Nephron (organoid): ENCODE measurements at regions not wholly inside any gene's neighbourhood (a gene's known extent, or its start where the extent isn't known, plus 50 kb on each side); places are given as distances from the start of the nearest gene placed in this dataset.

Source experiments
- H3K27ac Mint-ChIP-seq, 3 experiments: 2 replicates each; pipeline ENCODE4 v1.8.0; 2020; ENCODE audit warnings: mixed read lengths in 3 of 3, mild to moderate bottlenecking in 2 of 3, moderate library complexity in 1 of 3
- H3K27me3 Mint-ChIP-seq: 2 replicates; pipeline ENCODE4 v1.8.0; 2021; ENCODE audit warnings: low read depth, mild to moderate bottlenecking, moderate library complexity, mixed read lengths
- H3K36me3 Mint-ChIP-seq: 2 replicates; pipeline ENCODE4 v1.8.0; 2020; ENCODE audit warnings: low read depth, mixed read lengths
- H3K4me1 Mint-ChIP-seq: 2 replicates; pipeline ENCODE4 v1.8.0; 2020; ENCODE audit warnings: mixed read lengths
- H3K4me3 Mint-ChIP-seq, 3 experiments: 2 replicates each; pipeline ENCODE4 v1.8.0; 2020; ENCODE audit warnings: mild to moderate bottlenecking in 3 of 3, mixed read lengths in 3 of 3, moderate library complexity in 2 of 3
- H3K9me3 Mint-ChIP-seq: 2 replicates; pipeline ENCODE4 v1.8.0; 2020; ENCODE audit warnings: mixed read lengths
- TF ChIP-seq, protein P1 (sequence below), 3 experiments: fragments of 200-600 bp; sonication (generic); IDR thresholded peaks; one replicate each; pipeline ENCODE4 v1.5.0; 2021; ENCODE audit warnings: antibody characterized with exemption in 3 of 3; ENCODE audit not compliant: unreplicated experiment in 3 of 3

DNA sequence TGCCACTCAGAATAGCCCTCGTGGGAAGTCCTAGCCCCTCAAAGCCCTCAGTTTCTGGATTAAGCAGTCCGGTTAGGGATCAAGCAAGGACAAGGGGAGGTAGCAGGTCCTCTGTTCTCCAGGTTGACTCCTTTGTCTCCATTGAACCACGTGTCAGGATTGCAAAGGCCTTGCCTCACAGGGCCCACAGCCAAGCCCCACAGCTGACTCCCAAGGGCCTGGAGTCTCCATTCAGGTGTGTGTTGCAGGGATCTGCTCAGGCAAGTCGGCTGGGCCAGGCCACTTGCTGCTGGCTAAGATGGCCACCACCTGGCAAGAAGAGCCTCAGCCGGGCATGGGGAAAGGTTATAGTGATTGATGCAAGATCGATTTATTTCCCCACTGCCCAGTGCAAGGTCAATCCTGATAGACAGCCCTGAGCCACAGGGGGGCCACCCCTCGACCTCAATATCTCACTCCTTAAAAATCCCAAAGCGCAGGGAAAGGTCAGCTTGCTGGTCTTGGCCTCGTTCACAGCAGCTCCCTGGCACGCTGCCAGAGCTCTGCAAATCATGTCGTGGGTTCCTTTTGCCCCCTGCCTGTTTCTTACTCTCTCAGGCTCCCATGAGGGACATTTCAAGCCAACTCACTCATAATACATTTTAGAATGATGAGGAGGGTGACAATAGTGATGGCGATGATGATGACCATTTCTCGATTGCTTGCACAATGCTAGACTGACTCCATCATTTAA is 75.9 kb downstream of the EDN3 start:
- Mint-ChIP-seq H3K4me1 (peaks cover 48% of the 10 kb centered on the region), H3K4me3 (no peak overlapping the region), H3K27ac (peak overlapping the region in 1 of 3 experiments; percentile 11), H3K36me3 (no peaks in the 10 kb centered on the region), H3K27me3 (peaks cover 47% of the 10 kb centered on the region), H3K9me3 (peaks cover 4% of the 10 kb centered on the region)
- TF ChIP-seq, protein P1, sequence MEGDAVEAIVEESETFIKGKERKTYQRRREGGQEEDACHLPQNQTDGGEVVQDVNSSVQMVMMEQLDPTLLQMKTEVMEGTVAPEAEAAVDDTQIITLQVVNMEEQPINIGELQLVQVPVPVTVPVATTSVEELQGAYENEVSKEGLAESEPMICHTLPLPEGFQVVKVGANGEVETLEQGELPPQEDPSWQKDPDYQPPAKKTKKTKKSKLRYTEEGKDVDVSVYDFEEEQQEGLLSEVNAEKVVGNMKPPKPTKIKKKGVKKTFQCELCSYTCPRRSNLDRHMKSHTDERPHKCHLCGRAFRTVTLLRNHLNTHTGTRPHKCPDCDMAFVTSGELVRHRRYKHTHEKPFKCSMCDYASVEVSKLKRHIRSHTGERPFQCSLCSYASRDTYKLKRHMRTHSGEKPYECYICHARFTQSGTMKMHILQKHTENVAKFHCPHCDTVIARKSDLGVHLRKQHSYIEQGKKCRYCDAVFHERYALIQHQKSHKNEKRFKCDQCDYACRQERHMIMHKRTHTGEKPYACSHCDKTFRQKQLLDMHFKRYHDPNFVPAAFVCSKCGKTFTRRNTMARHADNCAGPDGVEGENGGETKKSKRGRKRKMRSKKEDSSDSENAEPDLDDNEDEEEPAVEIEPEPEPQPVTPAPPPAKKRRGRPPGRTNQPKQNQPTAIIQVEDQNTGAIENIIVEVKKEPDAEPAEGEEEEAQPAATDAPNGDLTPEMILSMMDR (IDR thresholded peaks at IDR 0.05; ENCODE audit: unreplicated experiment in 3 of 3) = no peak

DNA sequence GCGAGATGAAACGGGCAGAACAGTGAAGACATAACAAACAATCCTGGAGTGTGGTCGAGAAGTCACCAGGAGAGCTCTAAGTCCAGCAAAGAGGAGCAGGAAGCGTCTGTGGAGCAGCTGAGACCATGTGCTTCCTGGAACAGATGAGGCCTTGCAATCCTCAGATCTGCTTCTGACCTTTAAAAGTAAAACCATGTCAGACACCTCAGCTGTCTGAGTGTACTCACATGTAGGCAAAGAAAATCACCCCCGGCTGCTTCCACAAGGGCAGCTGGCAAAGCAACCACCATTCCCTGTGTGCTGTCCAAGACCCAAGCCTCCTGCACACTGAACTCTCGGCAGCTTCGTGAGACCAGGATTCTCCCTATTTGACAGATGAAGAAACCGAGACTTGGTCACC is 76.6 kb downstream of the EDN3 start:
- Mint-ChIP-seq H3K27me3 (peaks cover 49% of the 10 kb centered on the region), H3K27ac (peak overlapping the region in 1 of 3 experiments; percentile 11), H3K4me1 (peaks cover 47% of the 10 kb centered on the region), H3K4me3 (no peak overlapping the region), H3K36me3 (no peaks in the 10 kb centered on the region), H3K9me3 (peaks cover 2% of the 10 kb centered on the region)
- TF ChIP-seq, protein P1 (IDR thresholded peaks at IDR 0.05; ENCODE audit: unreplicated experiment in 3 of 3) = no peak

DNA sequence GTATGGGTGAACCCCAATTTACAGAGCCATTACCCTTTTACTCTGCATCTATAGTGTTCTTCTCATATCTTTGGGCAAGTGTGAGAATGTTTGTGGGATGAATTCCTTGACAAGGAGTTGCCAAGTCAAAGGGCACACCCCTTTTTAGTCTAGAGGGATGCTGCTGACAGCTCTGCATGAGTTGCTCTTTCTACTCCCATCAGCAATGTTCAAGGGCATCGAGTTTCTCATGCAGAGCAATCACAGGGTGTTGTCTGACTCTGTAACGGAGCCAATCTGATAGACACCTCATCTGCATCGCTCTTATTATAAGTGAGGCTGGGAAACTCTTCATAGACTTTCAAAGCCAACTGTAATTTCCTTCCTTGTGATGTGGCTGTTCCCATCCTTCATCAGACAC is 77.4 kb downstream of the EDN3 start:
- H3K27ac Mint-ChIP-seq = no peak overlapping the region
- H3K36me3 Mint-ChIP-seq = no peaks in the 10 kb centered on the region
- H3K4me1 Mint-ChIP-seq = peaks cover 46% of the 10 kb centered on the region
- H3K9me3 Mint-ChIP-seq = peaks cover 2% of the 10 kb centered on the region
- peaks cover 55% of the 10 kb centered on the region for H3K27me3 Mint-ChIP-seq
- no peak overlapping the region for H3K4me3 Mint-ChIP-seq
- TF ChIP-seq, protein P1 (IDR thresholded peaks at IDR 0.05; ENCODE audit: unreplicated experiment in 3 of 3) = no peak

DNA sequence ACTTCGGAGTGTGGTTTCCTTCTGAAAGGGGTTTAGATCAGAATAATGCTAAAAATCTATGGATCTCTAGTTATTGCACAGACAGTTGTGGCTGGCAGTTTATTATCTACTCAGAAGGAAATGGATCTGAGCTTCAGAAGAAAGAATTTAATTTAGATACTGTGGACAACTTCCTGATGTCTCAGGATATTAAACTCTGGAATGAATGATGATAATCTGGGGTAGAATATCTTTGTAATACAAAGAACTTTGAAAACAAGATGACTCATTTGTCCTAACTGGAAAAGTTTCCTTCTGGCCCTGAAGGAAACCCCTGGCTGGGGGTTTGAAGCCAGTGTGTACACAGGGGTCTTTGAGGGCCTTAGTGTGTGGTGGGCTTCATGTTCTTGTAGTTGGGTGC is 78.0 kb downstream of the EDN3 start:
- Mint-ChIP-seq H3K9me3 (no peaks in the 10 kb centered on the region), H3K27ac (no peak overlapping the region), H3K27me3 (peaks cover 50% of the 10 kb centered on the region), H3K36me3 (no peaks in the 10 kb centered on the region), H3K4me3 (no peak overlapping the region), H3K4me1 (peaks cover 40% of the 10 kb centered on the region)
- TF ChIP-seq, protein P1 (IDR thresholded peaks at IDR 0.05; ENCODE audit: unreplicated experiment in 3 of 3) = no peak

DNA sequence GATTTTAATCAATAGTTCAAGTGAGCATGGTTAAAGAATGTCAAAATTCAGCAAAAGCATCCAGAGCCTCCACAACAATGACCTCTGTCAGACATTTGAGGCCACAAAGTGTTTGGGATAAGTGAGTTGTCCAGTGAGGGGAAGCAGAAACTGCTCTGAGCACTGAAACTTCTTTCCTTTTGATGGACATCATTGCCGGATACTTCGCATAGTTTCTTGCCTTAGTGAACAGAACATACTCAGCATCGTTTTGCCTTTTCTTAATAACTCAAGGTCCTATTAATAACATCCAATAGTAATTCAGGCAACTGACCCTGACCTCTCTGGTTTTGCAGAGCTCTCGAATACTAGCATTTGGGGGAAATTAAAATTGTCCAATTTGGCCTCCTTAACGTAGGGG is 78.6 kb downstream of the EDN3 start:
- no peaks in the 10 kb centered on the region for H3K36me3 Mint-ChIP-seq
- H3K27ac Mint-ChIP-seq = no peak overlapping the region
- H3K4me3 Mint-ChIP-seq = no peak overlapping the region
- H3K27me3 Mint-ChIP-seq = peaks cover 50% of the 10 kb centered on the region
- peaks cover 37% of the 10 kb centered on the region for H3K4me1 Mint-ChIP-seq
- TF ChIP-seq, protein P1 (IDR thresholded peaks at IDR 0.05; ENCODE audit: unreplicated experiment in 3 of 3) = no peak
- H3K9me3 Mint-ChIP-seq = no peaks in the 10 kb centered on the region

DNA sequence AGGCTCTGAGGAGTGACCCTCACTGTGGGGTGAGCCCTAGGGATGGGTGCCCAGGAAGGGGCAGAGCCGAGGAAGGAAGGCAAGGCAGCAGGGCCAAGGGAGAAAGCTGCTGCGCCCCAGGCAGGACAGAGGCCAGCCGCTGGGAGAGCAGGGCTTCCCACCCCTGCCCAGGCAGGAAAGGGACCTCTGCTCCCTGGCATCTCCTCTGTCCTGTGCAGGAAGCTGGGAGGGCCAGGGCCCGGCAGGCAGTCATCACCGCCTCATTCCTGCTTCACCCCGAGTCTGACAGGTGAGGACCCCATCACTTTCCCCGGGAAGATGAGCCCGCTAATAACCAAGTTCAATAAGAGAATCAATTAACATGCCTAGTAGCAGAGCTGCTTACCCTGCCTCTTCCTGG is 81.3 kb downstream of the EDN3 start:
- H3K4me1 Mint-ChIP-seq = peaks cover 49% of the 10 kb centered on the region

More for the DNA sequence above, 81.3 kb downstream of the EDN3 start:
- no peak overlapping the region for H3K4me3 Mint-ChIP-seq
- H3K36me3 Mint-ChIP-seq = no peaks in the 10 kb centered on the region
- TF ChIP-seq, protein P1 (IDR thresholded peaks at IDR 0.05; ENCODE audit: unreplicated experiment in 3 of 3) = no peak
- H3K9me3 Mint-ChIP-seq = no peaks in the 10 kb centered on the region
- peaks cover 44% of the 10 kb centered on the region for H3K27me3 Mint-ChIP-seq
- H3K27ac Mint-ChIP-seq = peak overlapping the region in 1 of 3 experiments; percentile 48
